Activated CD4-positive, alpha-beta T cell treated with anti-CD3 and anti-CD28 coated beads, Interleukin-2, Interleukin-6, amounts not matched to agents 100 ng/mL and 50 ng/mL, durations not matched to agents 16 hours and 8 hours (primary cell): ENCODE measurements at regions not wholly inside any gene's neighbourhood (a gene's known extent, or its start where the extent isn't known, plus 50 kb on each side); places are given as distances from the start of the nearest gene placed in this dataset.

Source experiments
- DNase-seq: peaks from one replicate; pipeline ENCODE4 v3.0.0-alpha.2; 2020

DNA sequence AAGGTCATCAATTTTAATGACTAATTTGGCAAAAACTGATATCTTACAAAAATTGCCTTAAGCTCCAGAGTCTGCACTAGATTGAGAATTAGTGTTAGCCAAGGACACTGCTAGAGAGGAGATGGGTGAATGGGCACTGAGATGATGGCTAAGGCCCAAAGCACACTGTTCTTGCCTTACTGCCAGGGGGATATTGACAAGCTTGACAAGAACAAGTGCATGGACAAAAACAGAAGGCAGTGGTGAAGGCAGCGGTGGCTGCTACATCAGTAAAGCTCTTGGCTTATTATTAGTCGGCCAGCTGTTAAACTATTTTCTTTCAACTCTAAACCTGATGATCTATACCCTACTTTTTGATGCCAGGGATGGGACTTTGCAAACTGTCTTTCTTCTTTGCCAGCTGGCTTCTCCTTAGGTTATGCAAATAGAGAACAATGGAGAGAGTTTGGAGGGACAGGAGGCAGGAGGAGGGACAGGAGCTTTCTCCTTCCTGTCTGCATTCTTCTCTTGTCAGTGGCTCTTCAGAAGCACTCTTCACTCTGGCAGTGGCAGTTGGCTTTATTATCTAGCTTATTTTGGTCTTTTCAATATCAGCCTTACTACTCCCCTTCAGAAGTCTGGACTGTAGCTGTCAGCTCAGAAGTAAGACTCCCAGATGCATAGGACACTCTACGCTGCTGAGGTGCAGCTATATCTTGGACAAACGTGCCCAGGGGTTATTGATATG lies 853.5 kb upstream of the TMPRSS15 start:
- DNase-seq: no peak

DNA sequence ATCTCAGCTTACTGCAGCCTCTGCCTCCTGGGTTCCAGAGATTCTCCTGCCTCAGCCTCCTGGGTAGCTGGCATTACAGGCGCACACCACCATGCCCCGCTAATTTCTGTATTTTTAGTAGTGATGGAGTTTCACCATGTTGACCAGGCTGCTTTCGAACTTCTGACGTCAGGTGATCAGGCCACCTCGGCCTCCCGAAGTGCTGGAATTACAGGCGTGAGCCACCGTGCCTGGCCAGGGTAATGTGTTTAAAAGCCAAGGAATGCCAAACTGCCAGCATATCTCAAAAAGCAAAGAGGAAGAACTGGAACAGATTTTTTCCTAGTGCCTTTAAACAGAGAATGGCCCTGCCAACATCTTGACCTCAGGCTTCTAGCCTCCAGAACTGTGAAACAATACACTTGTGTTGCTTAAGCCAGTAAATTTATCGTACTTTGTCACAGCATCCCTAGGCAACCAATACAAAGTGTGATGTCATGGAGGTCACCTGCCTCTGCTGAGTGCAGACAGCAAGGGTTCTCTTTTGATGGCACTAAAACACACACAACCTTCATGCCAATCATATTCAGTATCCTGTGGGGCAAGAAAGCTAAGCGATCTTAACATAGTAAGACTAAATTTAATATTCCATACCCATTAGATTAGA lies 858.3 kb upstream of the TMPRSS15 start:
- no peak for DNase-seq

DNA sequence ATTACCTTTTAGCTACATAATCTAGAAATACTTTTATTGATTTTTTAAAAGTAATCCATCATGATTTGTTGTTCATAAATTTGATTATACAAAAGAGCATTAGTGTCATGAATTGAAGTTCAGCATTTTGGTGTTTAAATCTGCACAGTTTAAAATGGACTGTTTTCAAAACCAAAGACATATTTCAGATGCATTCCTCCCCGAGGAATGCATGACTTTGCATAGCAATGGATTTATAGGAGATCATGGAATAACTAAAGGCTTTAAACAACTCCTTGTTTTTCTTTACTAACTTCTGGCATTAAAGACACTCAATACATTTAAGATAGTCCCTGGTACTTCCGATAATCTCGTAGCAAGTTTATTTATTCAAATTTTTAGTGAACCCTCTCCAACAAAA lies 863.1 kb upstream of the TMPRSS15 start:
- no peak for DNase-seq

DNA sequence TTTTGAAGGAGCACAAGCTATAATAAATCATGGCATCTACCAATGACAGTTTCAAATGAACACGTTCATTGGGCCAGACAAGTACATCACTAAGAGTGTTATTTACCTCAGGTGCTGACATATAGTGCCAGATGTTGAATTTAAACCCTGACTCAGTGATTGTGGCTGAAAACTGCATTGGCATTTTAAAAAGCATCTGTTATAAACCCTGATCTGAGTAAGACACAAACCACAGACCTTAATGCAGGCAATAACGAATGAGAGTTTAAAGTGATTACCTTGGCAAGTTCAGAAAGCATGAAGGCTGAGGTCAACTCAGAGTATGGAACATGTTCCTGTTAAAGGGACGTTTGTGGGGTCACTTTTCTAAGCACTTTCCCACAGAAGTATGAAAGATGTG lies 865.1 kb upstream of the TMPRSS15 start:
- DNase-seq: no peak

DNA sequence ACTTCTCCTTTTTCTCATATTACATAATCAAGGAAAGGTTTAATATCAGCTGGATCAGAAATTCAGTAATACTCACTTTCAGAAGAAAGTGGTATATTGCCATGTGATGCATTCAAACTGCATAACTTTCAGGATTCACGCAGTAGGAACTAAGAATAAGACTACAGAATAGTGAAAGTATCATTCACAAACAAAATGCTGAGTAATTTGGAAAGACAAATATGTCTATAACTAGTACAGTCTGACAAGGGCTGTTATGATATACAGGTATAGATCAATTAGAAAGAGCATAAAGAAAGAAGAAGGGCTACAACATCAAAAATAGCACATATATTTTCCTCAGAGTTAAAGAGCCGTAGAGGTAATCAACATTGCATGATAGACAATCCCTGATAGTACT lies 871.5 kb upstream of the TMPRSS15 start:
- DNase-seq: no peak

DNA sequence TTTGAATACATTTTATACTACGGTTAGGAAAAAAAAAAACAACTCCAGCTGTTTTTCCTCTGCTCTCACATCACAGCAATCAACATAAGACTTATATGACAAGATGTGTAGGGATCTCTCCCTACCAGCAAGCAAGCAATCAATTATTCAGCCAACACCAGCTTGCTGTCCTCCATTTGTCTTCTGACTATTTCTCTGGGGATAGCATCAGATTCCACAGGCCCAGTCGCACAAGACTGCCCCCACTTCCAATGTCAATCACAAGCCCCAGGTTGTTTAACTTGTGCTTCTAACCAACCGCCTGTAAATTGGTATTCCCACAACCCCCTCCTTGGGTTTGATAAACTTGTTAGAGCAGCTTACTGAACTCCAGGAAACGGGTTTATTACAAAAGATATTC lies 873.1 kb upstream of the TMPRSS15 start:
- DNase-seq: no peak

DNA sequence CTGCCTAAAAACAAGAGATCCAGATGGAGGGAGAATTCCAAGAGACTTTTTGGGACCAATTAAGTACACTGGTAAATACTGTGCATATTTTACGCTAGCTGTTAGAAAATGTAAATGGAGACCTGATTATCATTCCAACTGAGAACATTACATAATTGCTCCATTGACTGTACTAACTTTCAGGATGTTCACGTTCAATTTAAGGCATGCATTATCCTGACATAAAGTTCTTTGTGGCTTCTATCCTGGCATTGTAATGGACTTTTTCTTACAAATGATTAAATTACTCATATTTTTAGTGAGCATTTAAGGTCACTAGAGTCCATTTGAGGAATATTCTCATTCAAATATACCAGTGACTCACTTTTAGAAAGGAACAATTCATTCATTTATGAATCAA lies 883.3 kb upstream of the TMPRSS15 start:
- DNase-seq: no peak

DNA sequence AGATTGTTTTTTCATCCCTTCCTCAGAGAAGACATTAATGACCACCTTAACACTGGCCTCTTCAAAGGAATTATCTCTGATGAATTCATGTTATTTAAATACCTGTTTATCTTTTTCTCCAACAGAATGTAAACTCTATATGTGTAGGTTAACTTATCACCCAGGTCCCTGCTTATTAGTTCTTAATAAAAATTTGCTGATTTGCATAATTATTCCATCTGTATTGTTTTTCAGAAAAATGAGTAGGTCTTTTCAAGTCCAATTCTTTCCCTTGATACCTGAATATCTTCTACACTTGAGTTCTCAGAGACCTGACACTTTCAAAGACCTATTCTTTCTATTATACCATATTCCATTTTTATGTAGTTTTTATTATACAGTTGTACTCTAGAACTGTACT lies 886.7 kb upstream of the TMPRSS15 start:
- no peak for DNase-seq

DNA sequence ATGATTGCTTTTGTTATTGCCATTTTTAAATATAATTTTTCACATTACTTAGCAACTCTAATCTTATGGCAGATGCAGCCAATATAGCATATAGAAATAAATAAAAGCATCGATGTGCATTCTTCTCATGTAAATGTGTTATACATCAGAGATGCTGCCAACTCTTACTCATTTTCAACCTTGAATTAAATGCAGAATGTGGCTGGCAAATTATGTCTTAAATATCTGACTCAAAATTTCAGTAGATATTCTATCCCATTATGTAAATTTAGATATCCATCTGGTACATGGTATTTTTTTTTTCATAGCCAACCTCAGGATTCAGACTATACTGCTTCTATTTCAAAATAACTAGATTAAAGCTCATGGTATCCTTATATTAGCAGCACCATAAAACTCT lies 916.7 kb upstream of the TMPRSS15 start:
- DNase-seq: no peak

DNA sequence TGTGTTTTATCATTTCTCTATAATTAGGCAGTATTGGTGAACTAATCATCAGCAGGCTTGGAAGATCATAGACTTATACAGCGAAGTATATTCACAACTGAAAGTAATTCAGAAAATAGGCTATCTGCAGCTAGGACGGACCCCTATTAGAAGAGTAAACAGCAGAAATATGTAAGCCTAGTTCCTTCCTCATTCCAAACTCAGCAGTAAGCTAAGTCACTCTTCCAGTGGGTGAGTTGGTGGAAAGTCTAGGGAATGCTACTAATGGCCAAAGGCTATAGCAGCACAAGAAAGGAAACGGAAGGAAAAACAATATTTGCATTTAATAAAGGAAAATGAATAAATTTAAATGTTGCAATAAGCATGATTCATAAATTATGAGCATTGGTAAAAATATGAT lies 918.1 kb upstream of the TMPRSS15 start:
- no peak for DNase-seq

DNA sequence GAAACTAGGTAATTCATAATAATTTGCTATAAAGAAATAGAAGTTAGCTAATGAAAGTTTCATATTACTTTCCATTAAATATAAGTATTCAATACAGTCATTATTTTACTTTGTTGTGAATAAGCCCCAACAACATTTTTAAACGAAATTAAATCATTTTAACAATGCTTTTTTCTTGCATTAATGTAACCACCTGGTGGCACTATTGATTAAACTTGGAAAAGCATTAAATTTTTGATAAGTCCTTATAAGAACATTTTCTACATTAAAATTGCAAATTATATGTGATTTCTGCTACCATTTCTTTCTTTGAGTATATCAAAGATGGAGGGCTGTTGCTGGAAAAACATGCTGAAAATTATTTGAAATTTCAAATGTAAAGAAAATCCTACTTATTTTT lies 918.8 kb upstream of the TMPRSS15 start:
- no peak for DNase-seq

DNA sequence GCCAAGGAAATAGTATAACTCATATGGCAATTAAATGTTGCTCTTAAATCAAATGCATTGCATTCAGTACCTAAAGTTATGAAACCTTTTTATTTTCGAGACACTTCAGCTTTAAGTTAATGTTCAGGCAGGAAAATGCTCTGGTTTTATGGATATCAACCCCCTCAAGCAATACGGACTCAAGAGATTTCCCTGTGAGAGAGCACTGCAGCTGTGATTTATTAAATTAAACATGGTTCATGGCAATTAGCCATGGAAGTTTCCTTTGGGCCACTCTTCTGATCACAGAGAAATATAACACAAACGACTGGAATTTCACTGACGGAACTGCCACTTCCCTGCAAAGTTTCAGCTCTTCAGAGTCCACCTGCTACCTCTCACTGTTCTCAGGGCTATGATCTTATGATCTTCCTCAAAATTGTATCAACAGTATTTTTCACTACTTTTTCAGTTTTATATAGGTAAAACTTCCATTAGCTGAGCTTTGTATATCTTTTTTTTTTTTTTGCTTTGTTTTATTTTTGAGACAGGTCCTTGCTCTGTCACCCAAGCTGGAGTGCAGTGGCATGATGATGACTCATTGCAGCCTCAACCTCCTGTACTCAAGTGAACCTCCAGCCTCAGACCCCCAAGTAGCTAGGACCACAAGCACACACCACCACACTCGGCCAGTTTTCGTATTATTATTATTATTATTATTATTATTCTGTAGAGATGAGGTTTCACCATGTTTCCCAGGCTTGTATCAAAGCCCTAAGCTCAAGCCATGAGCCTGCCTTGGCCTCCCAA lies 923.1 kb upstream of the TMPRSS15 start:
- no peak for DNase-seq

DNA sequence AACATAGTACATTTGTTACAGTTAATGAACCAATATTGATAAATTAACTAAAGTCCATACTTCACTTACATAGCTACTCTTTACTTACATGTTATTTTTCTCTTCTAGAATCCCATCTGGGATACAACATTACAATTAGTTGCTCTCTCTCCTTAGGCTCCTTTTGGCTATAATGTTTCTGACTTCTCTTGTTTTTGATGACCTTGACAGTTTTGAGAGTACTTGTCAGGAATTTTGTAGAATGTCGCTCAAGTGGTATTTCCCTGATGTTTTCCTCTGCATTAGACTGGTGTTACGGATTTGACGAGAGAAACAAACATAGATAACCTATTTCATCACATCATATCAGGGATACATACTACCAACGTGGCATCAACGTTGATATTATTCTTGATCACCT lies 925.4 kb upstream of the TMPRSS15 start:
- no peak for DNase-seq

DNA sequence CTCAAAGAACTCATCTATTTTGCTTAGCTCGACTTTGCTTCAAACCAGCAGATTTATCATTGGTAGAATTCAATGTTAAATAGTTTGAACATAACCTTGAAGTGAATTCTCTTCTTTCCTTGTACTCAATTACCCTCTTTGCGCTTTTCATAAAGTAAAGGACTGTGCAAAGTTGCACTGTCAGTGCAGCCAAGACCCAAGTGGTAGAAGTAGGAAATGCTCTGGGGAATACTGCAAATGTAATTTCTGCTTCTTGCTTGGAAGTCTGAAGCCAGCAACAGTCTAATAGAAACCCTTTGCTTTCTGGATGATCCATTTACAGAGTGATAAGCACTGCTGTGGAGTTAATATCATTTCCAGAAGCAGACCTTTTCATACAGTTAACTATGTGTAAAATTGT lies 936.7 kb upstream of the TMPRSS15 start:
- DNase-seq: no peak

DNA sequence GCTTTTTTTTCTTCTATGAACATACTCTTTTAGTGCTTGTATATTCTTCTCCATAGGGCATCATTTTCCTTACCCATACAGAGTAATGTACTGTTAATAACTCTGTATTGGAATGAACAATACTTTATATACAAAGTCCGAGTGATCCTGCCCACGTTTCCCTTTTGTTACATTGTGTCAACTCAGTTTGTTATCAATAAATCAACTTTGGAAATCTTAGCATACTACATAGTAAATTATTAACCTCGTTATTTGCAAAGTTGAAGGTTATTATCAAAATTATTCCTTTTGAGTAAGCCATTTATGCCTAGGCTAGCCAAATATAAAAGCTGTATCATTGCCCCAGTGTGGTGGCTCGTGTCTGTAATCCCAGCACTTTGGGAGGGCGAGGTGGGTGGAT lies 937.4 kb upstream of the TMPRSS15 start:
- DNase-seq: no peak

DNA sequence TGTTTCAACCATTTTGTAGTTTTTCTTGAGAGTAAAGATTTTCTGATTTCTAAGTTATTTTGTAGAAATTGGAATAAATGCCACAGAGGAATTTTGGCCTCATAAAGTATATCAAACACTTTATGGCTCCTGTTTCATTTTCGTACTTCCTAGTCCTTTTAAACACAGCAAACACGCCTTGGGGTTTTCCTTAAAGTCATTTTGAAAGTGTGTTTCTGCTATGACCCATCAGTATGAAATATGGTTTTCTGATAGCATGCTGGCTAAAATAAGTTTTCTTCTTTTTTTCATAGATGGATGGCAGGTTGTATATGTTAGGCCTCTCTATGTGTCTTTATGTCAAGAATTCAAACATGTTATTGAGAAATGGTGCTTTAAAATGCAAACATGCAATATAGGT lies 940.1 kb upstream of the TMPRSS15 start:
- DNase-seq: peak; percentile 16

DNA sequence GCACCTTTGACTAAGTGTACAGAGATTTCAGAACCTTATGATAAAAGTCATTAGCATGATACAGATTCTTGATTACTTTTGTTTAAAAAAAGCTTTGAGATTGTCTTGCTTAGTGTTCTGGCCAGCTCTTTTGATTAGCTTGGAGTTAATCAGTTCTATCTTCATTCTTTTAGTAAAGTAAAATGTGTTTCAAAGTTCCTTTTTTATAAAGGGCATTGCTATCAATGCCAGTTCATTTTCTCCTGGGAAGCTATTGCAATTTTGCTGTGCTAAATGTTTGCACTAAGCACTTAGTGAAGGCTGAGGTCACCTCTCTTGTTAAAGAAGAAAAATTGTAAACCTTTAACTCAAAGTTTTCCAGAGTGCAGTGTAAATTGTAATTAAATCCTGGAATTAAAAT lies 946.7 kb upstream of the TMPRSS15 start:
- no peak for DNase-seq

DNA sequence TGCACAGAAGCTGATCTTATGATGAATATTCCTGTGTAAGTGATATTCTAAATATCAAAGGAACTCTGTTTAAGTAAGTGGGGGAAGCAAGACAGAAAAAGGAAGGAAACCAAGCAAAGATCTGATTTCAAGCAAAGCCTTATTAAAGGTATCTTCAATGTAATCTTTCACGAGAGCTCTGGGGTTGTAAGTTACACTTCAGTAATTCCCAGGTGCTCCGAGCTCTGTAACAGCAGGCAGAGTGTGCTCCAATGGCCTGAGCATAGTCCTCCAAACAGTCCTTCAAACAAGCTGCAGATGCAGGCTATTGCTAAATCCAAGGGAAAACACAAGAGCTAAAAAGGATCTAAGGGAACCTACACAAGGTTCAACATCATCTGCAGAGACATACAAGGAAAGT lies 949.7 kb upstream of the TMPRSS15 start:
- no peak for DNase-seq

DNA sequence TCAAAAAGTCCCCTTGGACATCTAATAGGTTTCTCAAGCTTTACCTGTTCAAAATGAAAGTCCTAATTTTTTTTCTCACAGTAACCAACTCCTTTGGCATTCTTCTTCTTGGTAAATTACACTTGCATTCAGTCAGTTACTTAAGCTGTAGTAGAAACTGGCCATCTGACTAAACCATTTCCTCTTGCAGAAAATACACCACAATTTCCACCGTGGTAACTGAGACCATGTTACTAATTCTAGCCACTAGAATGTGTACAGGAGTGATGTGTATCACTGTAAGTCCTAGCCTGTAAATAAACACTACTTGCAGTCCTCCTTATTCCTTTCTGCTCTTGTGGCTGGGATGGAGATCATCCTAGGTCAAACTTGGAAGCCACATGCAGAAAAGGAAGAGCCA lies 965.4 kb upstream of the TMPRSS15 start:
- no peak for DNase-seq

DNA sequence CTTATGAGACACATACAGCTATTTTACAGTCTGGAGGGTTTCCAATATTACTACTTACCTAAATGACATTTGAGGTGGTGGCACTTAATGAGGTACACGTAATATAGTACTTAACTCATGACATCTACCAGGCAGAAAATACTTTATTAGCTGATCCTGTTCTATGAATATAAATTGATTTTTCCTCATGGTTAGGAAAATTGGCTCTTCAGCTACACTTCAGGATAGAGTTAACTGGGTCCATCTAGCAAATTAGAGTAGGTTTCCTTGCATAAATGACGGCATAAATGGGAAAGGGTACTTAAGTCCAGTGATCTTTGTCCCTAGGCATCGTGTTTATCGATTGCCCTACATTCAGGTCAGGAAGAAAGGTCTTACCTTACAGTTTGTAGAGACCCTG lies 988.8 kb upstream of the TMPRSS15 start:
- DNase-seq: no peak

DNA sequence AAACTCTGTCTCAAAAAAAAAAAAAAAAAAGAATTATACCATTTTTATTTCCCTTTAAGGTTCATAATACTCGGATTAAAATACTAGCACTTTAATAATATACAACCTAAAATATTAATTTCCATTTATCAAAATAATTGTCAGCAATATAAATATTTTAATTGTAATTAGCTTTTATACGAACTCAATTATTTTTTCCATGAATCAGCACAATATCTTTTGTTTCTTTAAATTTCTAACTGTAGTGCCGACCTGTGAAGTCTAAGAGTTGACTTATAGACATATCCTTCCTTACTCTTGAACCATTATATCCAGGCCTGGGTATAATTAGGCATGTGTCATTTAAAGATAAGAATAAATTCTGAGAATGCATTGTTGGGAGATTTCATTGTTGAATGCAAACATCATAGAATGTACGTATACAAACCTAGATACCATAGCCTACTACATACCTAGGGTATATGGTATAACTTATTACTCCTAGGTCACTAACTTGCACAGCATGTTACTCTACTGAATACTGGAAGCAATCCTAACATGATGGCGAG lies 996.7 kb upstream of the TMPRSS15 start:
- DNase-seq: no peak

DNA sequence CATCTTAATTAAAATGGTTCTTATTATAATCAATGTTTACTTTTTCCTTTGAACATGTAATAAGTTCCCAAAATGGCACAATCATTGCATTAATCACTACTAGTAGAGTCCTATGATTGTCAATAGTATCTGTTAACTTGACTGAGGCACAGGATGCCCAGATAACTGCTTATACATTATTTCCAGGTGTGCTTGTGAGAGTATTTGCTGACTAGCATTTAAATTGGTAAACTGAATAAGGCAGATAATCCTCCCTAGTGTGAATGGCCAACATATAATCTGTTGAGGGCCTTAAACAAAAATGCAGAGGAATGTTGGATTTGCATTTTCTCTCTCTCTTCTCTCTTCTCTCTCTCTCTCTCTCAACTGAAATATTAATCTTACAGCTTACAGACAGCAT lies 999.3 kb upstream of the TMPRSS15 start:
- DNase-seq: no peak

DNA sequence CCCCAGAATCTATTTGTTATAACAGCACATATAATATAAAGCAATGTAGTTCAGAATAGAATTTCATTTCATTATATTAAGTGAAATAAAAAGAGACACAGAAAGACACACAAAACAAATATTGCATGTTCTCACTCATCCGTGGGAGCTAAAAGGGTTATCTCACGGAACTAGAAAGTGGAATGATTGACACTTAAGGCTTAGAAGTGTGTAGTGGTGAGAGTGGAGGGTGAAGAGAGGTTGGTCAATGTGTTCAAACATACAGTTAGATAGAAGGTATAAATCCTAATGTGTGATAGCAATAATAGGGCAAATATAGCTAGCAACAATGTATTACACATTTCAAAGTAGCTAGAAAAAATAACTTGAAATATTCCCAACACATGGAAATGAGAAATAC lies 1001.7 kb upstream of the TMPRSS15 start:
- DNase-seq: no peak

DNA sequence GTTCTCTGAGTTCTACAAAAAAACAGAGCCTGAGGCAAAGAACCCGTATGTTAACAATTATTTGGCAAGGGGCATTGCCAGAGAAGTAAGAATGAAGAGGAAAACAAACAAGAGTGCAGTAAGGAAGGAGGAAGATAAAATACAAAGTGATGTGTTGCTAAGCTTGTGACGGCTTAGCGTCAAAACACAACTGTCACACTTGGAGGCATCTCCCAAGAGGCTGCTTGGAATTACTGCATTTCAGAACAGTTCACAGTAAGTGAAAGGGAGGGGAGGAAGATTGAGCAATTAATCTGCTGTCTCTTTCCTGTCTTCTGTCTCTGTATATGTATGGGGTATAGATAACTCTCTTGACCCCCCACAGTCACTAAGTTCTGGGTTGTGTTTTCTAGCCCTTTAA lies 1017.0 kb upstream of the TMPRSS15 start:
- no peak for DNase-seq
